ENCODE measurements at regions not wholly inside any gene's neighbourhood (a gene's known extent, or its start where the extent isn't known, plus 50 kb on each side); places are given as distances from the start of the nearest gene placed in this dataset.

- TF ChIP-seq STAT1 (IDR thresholded peaks at IDR 0.05; ENCODE audit: unreplicated experiment) (no peak), ZNF114 (CRISPR knock-in tag; IDR thresholded peaks at IDR 0.05) (no peak), CREB1 (CRISPR knock-in tag; IDR thresholded peaks at IDR 0.05; ENCODE audit: low read depth) (no peak), EZH2 (IDR thresholded peaks at IDR 0.05; ENCODE audit: low read depth, unreplicated experiment) (no peak), ZNF462 (CRISPR knock-in tag; IDR thresholded peaks at IDR 0.05) (no peak)
These were observed 53.9 kb upstream of the RORB start (continued) for GRCh38 chr9:74443036-74443750.

GRCh38 chr9:74444369-74444768 is 52.8 kb upstream of the RORB start:
- no peak overlapping the region for H3K4me3 Mint-ChIP-seq
- no peak for DNase-seq (ENCODE audit: low spot score)
- H3K79me2 ChIP-seq (replicated peaks; ENCODE audit: insufficient read depth) = no peaks in the 10 kb centered on the region
- TF ChIP-seq ZNF462 (CRISPR knock-in tag; IDR thresholded peaks at IDR 0.05) = no peak
- no peak for TF ChIP-seq EZH2phosphoT487 (IDR thresholded peaks at IDR 0.05; ENCODE audit: unreplicated experiment)
- TF ChIP-seq STAT1 (IDR thresholded peaks at IDR 0.05; ENCODE audit: unreplicated experiment) = no peak
- no peak for TF ChIP-seq ZNF114 (CRISPR knock-in tag; IDR thresholded peaks at IDR 0.05)
- no peak for TF ChIP-seq CREB1 (CRISPR knock-in tag; IDR thresholded peaks at IDR 0.05; ENCODE audit: low read depth)

More at GRCh38 chr9:74444369-74444768, 52.8 kb upstream of the RORB start:
- no peak for ATAC-seq
- no peaks in the 10 kb centered on the region for H3K27me3 Mint-ChIP-seq (ENCODE audit: insufficient read depth, low read depth, poor library complexity)
- H3K27me3 ChIP-seq (ENCODE audit: insufficient read depth) = no peaks in the 10 kb centered on the region
- H3K27ac Mint-ChIP-seq = no peak overlapping the region
- no peaks in the 10 kb centered on the region for H4K20me1 ChIP-seq (replicated peaks; ENCODE audit: insufficient read depth)
- H3K27ac ChIP-seq (ENCODE audit: low read depth) = no peak overlapping the region
- no peaks in the 10 kb centered on the region for H3K36me3 ChIP-seq (ENCODE audit: insufficient read depth)
- H3K4me1 ChIP-seq (ENCODE audit: insufficient read depth) = no peaks in the 10 kb centered on the region
- no peak overlapping the region for H3K4me3 ChIP-seq
- H2AFZ ChIP-seq = no peak overlapping the region; the same call in 1 of the 2 replicates
- no peaks in the 10 kb centered on the region for H3K4me1 Mint-ChIP-seq
- no peak overlapping the region for H3K4me2 ChIP-seq
- H3K36me3 Mint-ChIP-seq (ENCODE audit: low read depth) = no peaks in the 10 kb centered on the region
- H3K9me2 ChIP-seq (ENCODE audit: insufficient read depth) = no peaks in the 10 kb centered on the region; the same call in none of the 2 replicates
- H3F3A ChIP-seq (replicated peaks; ENCODE audit: low read depth) = no peaks in the 10 kb centered on the region
- H3K9me3 Mint-ChIP-seq = no peaks in the 10 kb centered on the region
